NCI-H2171 (cell line): ENCODE measurements at regions not wholly inside any gene's neighbourhood (a gene's known extent, or its start where the extent isn't known, plus 50 kb on each side); places are given as distances from the start of the nearest gene placed in this dataset.

Experiments used
- DNase-seq: peaks from one replicate; lab custom pipeline; 2025; lab: John Stamatoyannopoulos, UW

GRCh38 chr2:180058993-180059392 is 51.9 kb upstream of the CWC22 start:
- no peak for DNase-seq

GRCh38 chr2:180057706-180058412 is 50.8 kb upstream of the CWC22 start:
- DNase-seq = no peak
